MM.1S (cell line): ENCODE measurements at regions not wholly inside any gene's neighbourhood (a gene's known extent, or its start where the extent isn't known, plus 50 kb on each side); places are given as distances from the start of the nearest gene placed in this dataset.

Experiments
- DNase-seq: peaks from one replicate; pipeline ENCODE4 v3.0.0-alpha.2; 2015
- H2AFZ ChIP-seq: fragments of 300-600 bp; sonication (generic); 2 replicates; pipeline ENCODE4 v1.6.0; 2016; ENCODE audit warnings: antibody characterized with exemption, low read length
- H3F3A ChIP-seq: fragments of 300-600 bp; sonication (generic); 2 replicates; pipeline ENCODE4 v1.6.1; 2016; ENCODE audit warnings: mild to moderate bottlenecking, antibody characterized with exemption, low read length, moderate library complexity, mixed read lengths; ENCODE audit not compliant: insufficient read depth
- H3K27ac ChIP-seq: fragments of 300-600 bp; sonication (generic); 2 replicates; pipeline ENCODE4 v1.5.1; 2016; ENCODE audit warnings: mild to moderate bottlenecking, low read length
- H3K27me3 ChIP-seq: fragments of 300-600 bp; sonication (generic); replicated peaks from 2 replicates; pipeline ENCODE4 v1.6.0; 2016; ENCODE audit warnings: low read length; ENCODE audit not compliant: insufficient read depth
- H3K36me3 ChIP-seq: fragments of 300-600 bp; sonication (generic); replicated peaks from 2 replicates; pipeline ENCODE4 v1.6.1; 2016; ENCODE audit warnings: mild to moderate bottlenecking, low read length, mixed read lengths; ENCODE audit not compliant: insufficient read depth
- H3K4me1 ChIP-seq: fragments of 300-600 bp; sonication (generic); 2 replicates; pipeline ENCODE4 v1.6.1; 2016; ENCODE audit warnings: low read length, mixed read lengths
- H3K4me2 ChIP-seq: fragments of 300-600 bp; sonication (generic); 2 replicates; pipeline ENCODE4 v1.6.0; 2016; ENCODE audit warnings: low read depth, low read length
- H3K4me3 ChIP-seq: fragments of 300-600 bp; sonication (generic); 2 replicates; pipeline ENCODE4 v1.5.1; 2016; ENCODE audit warnings: low read length, mixed read lengths
- H3K79me2 ChIP-seq: fragments of 300-600 bp; sonication (generic); 2 replicates; pipeline ENCODE4 v1.6.1; 2016; ENCODE audit warnings: mixed run types, low read length, mixed read lengths
- H3K9ac ChIP-seq: fragments of 300-600 bp; sonication (generic); 2 replicates; pipeline ENCODE4 v1.6.1; 2016; ENCODE audit warnings: low read length, mixed read lengths
- H3K9me2 ChIP-seq: fragments of 300-600 bp; sonication (generic); replicated peaks from 2 replicates; pipeline ENCODE4 v1.6.1; 2016; ENCODE audit warnings: mild to moderate bottlenecking, low read length, mixed read lengths; ENCODE audit not compliant: insufficient read depth
- H3K9me3 ChIP-seq: fragments of 300-600 bp; sonication (generic); replicated peaks from 2 replicates; pipeline ENCODE4 v1.6.1; 2016; ENCODE audit warnings: mild to moderate bottlenecking, low read length, mixed read lengths; ENCODE audit not compliant: insufficient read depth
- H4K20me1 ChIP-seq: fragments of 300-600 bp; sonication (generic); 2 replicates; pipeline ENCODE4 v1.6.1; 2016; ENCODE audit warnings: mild to moderate bottlenecking, low read length, moderate library complexity, mixed read lengths; ENCODE audit not compliant: insufficient read depth
- CTCF ChIP-seq: fragments of 300-600 bp; sonication (generic); IDR thresholded peaks from 2 replicates; pipeline ENCODE4 v1.5.1; 2016; ENCODE audit warnings: antibody characterized with exemption, low read length, mixed read lengths
- EZH2 ChIP-seq: fragments of 300-600 bp; sonication (generic); optimal IDR thresholded peaks from 2 replicates; pipeline ENCODE3; 2017; ENCODE audit warnings: low read depth, mild to moderate bottlenecking, antibody characterized with exemption, low read length, mixed read lengths
- EZH2phosphoT487 ChIP-seq: fragments of 300-600 bp; sonication (generic); IDR thresholded peaks from 2 replicates; pipeline ENCODE4 v1.6.1; 2018; ENCODE audit warnings: antibody characterized with exemption, low read length

GRCh38 chr6:133634474-133634873 lies 254.4 kb upstream of the TCF21 start:
- Histone ChIP-seq H3K4me2 (no peak overlapping the region), H2AFZ (no peak overlapping the region), H3K4me3 (no peak overlapping the region), H3K27me3 (no peaks in the 10 kb centered on the region), H3F3A (no peaks in the 10 kb centered on the region), H3K27ac (no peak overlapping the region), H3K79me2 (no peaks in the 10 kb centered on the region), H3K9me2 (no peaks in the 10 kb centered on the region), H3K36me3 (no peaks in the 10 kb centered on the region), H3K4me1 (no peaks in the 10 kb centered on the region), H4K20me1 (no peaks in the 10 kb centered on the region), H3K9me3 (no peaks in the 10 kb centered on the region), H3K9ac (no peak overlapping the region)
- TF ChIP-seq CTCF (no peak), EZH2 (no peak), EZH2phosphoT487 (no peak)
- DNase-seq, result no peak

DNA sequence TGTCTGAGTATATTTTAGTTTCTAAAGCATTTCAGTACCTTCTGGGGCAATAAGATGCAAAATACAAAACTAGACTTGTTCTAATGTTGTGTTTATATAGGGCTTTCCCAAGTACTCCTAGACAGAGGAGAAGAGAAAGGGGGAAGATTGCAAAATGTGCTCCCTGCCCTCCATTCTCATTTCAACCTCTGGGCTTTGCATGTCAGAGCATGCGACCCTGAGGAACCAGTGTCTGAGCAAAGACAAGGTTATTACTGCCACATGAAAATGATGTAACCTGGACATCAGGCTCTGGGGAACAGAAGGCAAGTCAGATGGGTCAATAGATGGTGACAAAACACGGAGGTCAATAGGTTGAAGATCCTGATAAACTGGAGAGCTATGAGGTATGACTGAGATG lies 253.5 kb upstream of the TCF21 start:
- H3F3A ChIP-seq, result no peaks in the 10 kb centered on the region
- no peaks in the 10 kb centered on the region for H3K27me3 ChIP-seq
- no peak for DNase-seq
- TF ChIP-seq CTCF, result no peak
- TF ChIP-seq EZH2phosphoT487, result no peak
- TF ChIP-seq EZH2, result no peak
- no peak overlapping the region for H3K4me2 ChIP-seq
- no peaks in the 10 kb centered on the region for H3K79me2 ChIP-seq
- no peaks in the 10 kb centered on the region for H3K9me3 ChIP-seq
- H2AFZ ChIP-seq, result no peak overlapping the region
- H3K27ac ChIP-seq, result no peak overlapping the region
- no peaks in the 10 kb centered on the region for H3K4me1 ChIP-seq
- H3K4me3 ChIP-seq, result no peak overlapping the region
- no peaks in the 10 kb centered on the region for H3K36me3 ChIP-seq
- no peak overlapping the region for H3K9ac ChIP-seq
- H3K9me2 ChIP-seq, result no peaks in the 10 kb centered on the region
- H4K20me1 ChIP-seq, result no peaks in the 10 kb centered on the region

GRCh38 chr6:133637436-133637835 lies 251.5 kb upstream of the TCF21 start:
- Histone ChIP-seq H3K36me3 (no peaks in the 10 kb centered on the region), H3K4me1 (no peaks in the 10 kb centered on the region), H3K9me3 (no peaks in the 10 kb centered on the region), H3K9me2 (no peaks in the 10 kb centered on the region), H3K9ac (no peak overlapping the region), H3K27me3 (no peaks in the 10 kb centered on the region), H3K27ac (no peak overlapping the region), H3F3A (no peaks in the 10 kb centered on the region), H2AFZ (no peak overlapping the region), H3K4me2 (no peak overlapping the region), H4K20me1 (no peaks in the 10 kb centered on the region), H3K4me3 (no peak overlapping the region), H3K79me2 (no peaks in the 10 kb centered on the region)
- TF ChIP-seq CTCF (no peak), EZH2phosphoT487 (no peak), EZH2 (no peak)
- DNase-seq, result no peak
